PC-9 (cell line): ENCODE measurements at regions not wholly inside any gene's neighbourhood (a gene's known extent, or its start where the extent isn't known, plus 50 kb on each side); places are given as distances from the start of the nearest gene placed in this dataset.

Experiments
- EZH2 ChIP-seq: fragments of 200-600 bp; sonication (generic); IDR thresholded peaks from 2 replicates; pipeline ENCODE4 v1.8.0; 2017; ENCODE audit warnings: antibody characterized with exemption, low read depth
- TF ChIP-seq, protein P1 (sequence below): fragments of 200-600 bp; sonication (generic); conservative IDR thresholded peaks from 2 replicates; pipeline ENCODE4 v1.6.1; 2017; ENCODE audit warnings: mixed run types, antibody characterized with exemption, mild to moderate bottlenecking, moderate library complexity

DNA sequence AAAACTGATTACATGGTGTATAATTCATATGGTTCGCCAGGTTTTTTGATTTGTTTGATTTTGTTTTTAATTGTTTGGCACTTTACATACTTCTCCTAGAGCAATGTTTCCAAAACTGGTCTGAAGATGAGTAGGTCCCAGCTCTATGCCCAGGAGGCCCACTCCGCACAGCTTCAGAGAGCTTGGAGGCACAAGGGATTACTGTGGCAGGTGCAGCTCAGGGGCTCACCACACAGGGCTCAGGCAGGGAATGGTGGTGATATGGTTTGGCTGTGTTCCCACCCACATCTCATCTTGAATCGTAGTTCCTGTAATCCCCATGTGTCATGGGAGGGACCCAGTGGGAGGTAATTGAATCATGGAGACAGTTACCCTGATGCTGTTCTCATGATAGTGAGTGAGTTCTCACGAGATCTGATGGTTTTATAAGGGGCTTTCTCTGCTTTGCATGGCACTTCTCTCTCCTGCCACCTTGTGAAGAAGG lies 296.6 kb downstream of the MED10 start:
- no peak for TF ChIP-seq EZH2
- TF ChIP-seq, protein P1, sequence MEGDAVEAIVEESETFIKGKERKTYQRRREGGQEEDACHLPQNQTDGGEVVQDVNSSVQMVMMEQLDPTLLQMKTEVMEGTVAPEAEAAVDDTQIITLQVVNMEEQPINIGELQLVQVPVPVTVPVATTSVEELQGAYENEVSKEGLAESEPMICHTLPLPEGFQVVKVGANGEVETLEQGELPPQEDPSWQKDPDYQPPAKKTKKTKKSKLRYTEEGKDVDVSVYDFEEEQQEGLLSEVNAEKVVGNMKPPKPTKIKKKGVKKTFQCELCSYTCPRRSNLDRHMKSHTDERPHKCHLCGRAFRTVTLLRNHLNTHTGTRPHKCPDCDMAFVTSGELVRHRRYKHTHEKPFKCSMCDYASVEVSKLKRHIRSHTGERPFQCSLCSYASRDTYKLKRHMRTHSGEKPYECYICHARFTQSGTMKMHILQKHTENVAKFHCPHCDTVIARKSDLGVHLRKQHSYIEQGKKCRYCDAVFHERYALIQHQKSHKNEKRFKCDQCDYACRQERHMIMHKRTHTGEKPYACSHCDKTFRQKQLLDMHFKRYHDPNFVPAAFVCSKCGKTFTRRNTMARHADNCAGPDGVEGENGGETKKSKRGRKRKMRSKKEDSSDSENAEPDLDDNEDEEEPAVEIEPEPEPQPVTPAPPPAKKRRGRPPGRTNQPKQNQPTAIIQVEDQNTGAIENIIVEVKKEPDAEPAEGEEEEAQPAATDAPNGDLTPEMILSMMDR, result no peak
